Spleen (tissue), 7 donors: ENCODE measurements at regions not wholly inside any gene's neighbourhood (a gene's known extent, or its start where the extent isn't known, plus 50 kb on each side); places are given as distances from the start of the nearest gene placed in this dataset.
"Not testable (repeated sequence)": the region's sequence is repeated elsewhere in the genome, so short reads cannot be mapped to it uniquely, and the experiment has no call there.

Experiments
- CTCF ChIP-seq, 11 experiments: fragments of 200-600 bp in 7 of 11; fragments of 450-650 bp in 4 of 11; sonication (generic) in 4 of 11; IDR thresholded peaks in 8 of 11; conservative IDR thresholded peaks in 3 of 11; 1 replicate in 7 of 11; 2 replicates in 4 of 11; pipeline versions ENCODE4 v1.4.0 to v1.8.0; 2016 to 2021; ENCODE audit warnings: antibody characterized with exemption in 11 of 11, inconsistent platforms in 4 of 11, mild to moderate bottlenecking in 1 of 11
- POLR2A ChIP-seq, 3 donors: fragments of 450-650 bp; IDR thresholded peaks; one replicate each; pipeline ENCODE4 v1.5.1; 2017; ENCODE audit warnings: antibody characterized with exemption in 3 of 3, mild to moderate bottlenecking in 1 of 3
- POLR2AphosphoS5 ChIP-seq, 3 donors: sonication (generic); formaldehyde crosslinking; IDR thresholded peaks; one replicate each; pipeline ENCODE4 v1.5.1; 2017; ENCODE audit warnings: antibody characterized with exemption in 3 of 3
- donor health status: DM: no; HTN: no; CAD: no; lungs with moderate emphysema.
- donor health status: DM: no; HTN: no; CAD: no.
- donor health status: DM: no; HTN: no; CAD: no.

GRCh38 chr14:86775896-86776295 is 1217.1 kb downstream of the GALC start:
- TF ChIP-seq CTCF (IDR thresholded peaks at IDR 0.05 in 8 of 11, conservative IDR thresholded peaks at IDR 0.05 in 3 of 11); POLR2A (IDR thresholded peaks at IDR 0.05); POLR2AphosphoS5 (IDR thresholded peaks at IDR 0.05): not testable (repeated sequence)
